ENCODE measurements at regions not wholly inside any gene's neighbourhood (a gene's known extent, or its start where the extent isn't known, plus 50 kb on each side); places are given as distances from the start of the nearest gene placed in this dataset.

- in situ Hi-C loops (cut with HindIII; ENCODE audit: low sequenced_read_pairs): no loop called here
Observed at GRCh38 chr16:47973552-47973951, 182.2 kb downstream of the ABCC12 start.

- in situ Hi-C loops (cut with HindIII; ENCODE audit: low sequenced_read_pairs): no loop called here
Observed at GRCh38 chr16:47972246-47972985, 183.4 kb downstream of the ABCC12 start.

DNA sequence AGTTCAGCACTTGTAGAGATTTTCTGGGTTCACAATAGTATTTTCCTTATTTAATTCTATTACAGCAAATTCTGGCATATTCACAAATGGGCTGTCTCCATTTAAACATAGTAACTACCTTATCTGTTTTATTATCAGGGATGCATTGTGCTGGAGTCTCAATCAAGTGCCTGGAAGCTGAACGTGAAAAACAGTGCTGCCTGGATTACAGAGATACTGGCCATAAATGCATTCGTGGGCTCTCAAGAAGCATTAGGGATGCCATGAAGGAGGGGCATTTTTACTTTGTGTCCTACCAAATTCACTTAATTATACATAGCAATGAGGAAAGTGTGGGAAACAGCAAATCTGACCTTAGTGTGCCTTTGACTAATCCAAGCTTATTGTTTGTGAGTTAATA lies 184.6 kb downstream of the ABCC12 start:
- in situ Hi-C loops (cut with HindIII; ENCODE audit: low sequenced_read_pairs): no loop called here

- in situ Hi-C loops (cut with HindIII; ENCODE audit: low sequenced_read_pairs): no loop called here
Observed at GRCh38 chr16:47970291-47970931, 185.4 kb downstream of the ABCC12 start.

DNA sequence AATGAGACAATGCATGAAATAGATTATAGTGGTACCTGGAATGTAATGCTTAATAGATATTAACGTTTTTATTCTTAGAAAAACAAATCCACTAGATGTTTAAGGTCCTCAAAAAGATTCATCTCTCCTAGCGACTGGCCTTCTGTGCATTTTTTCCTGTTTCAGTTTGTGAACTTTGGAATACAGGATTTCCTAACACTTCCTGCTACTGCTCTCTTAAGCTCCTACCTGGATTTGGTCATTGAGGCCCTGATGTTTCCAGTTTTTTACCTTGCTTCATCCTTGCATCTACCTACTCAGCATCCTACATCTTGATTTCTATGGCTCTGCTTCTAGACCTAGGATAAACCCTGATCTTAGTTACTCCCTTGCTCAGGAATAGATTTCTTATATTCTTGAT lies 188.4 kb downstream of the ABCC12 start:
- in situ Hi-C loops (cut with HindIII; ENCODE audit: low sequenced_read_pairs): no loop called here

- in situ Hi-C loops (cut with HindIII; ENCODE audit: low sequenced_read_pairs): no loop called here
Observed at GRCh38 chr16:47966325-47966724, 189.5 kb downstream of the ABCC12 start.

GRCh38 chr16:47965439-47965838 lies 190.4 kb downstream of the ABCC12 start:
- in situ Hi-C loops (cut with HindIII; ENCODE audit: low sequenced_read_pairs): no loop called here

DNA sequence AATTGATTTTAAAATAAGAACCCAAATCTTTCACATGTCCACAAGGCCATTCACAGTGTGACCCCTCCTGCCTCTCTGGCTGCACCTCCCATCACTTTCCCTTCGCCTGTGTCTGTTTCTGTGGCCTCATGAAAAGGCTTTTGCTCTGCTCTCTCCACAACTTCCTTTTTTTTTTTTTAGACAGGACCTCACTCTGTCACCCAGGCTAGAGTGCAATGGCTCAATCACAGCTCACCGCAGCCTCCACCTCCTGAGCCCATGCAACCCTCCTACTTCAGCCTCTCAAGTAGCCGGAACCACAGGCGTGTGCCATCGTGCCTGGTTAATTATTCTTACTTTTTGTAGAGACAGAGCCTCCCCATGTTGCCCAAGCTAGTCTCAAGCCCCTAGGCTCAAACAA lies 197.1 kb downstream of the ABCC12 start:
- in situ Hi-C loops (cut with HindIII; ENCODE audit: low sequenced_read_pairs): no loop called here

GRCh38 chr16:47956916-47957315 lies 198.9 kb downstream of the ABCC12 start:
- in situ Hi-C loops (cut with HindIII; ENCODE audit: low sequenced_read_pairs): no loop called here

DNA sequence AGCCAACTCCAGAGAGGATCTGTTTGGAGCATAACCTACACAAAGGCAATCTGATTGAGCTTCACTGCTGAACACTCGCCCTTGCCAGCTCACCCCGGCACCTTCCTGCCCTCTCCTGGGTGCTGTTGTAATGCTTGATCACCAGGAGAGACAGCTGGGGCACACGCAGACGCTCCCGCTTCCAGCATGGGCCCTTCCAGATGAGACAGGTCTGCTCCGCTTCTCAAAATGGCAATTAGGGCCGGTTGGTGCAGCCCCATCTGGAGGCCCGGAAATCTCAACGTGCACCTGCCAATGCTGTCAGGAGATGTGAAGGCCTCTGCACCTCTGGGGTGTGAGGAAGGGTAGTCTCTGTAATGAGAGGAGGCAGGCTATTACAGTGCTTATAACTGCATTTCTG lies 206.1 kb downstream of the ABCC12 start:
- in situ Hi-C loops (cut with HindIII; ENCODE audit: low sequenced_read_pairs): no loop called here

DNA sequence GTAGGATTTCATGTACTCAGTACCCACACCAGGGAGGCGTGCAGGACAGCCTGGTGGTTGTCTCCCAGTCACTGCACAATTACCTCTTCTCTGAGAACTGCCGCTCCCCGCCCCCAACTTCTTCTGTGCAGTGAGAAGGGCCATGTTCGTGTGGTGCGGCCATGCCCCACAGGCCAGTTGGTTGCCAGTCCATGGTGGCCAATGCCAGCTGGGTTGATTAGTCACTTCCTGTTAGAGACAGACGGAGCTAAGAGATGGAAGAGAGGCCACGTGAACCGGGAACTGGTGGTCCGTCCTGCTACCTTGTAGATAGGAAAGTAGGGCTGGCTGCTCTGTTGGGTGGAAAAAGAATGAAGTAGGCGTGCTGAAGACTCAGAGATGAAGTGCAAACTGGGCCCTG lies 206.5 kb downstream of the ABCC12 start:
- in situ Hi-C loops (cut with HindIII; ENCODE audit: low sequenced_read_pairs): no loop called here

DNA sequence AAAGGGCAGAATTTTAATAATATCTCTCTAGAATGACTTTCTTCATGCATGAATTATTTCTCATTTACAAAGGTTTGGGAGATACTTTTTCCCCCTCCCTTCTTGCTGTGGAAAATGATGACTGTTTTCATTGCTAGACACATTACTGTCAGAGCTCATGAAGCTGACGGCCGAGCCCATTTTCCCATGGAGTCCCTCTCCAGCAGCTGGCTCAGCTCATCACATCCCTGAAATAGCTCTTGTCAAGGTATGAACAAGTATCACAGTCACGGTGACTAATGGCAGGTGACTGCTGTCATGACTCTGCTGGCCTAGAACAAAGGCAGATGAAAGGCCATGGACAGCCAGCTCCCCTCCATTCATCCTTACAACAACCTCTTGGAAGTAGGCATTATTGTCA lies 208.1 kb downstream of the ABCC12 start:
- in situ Hi-C loops (cut with HindIII; ENCODE audit: low sequenced_read_pairs): no loop called here

GRCh38 chr16:47946092-47946491 lies 209.7 kb downstream of the ABCC12 start:
- in situ Hi-C loops (cut with HindIII; ENCODE audit: low sequenced_read_pairs): no loop called here

- in situ Hi-C loops (cut with HindIII; ENCODE audit: low sequenced_read_pairs): no loop called here
Observed at GRCh38 chr16:47944589-47944988, 211.2 kb downstream of the ABCC12 start.

- in situ Hi-C loops (cut with HindIII; ENCODE audit: low sequenced_read_pairs): no loop called here
Observed at GRCh38 chr16:47943235-47943634, 212.6 kb downstream of the ABCC12 start.

- in situ Hi-C loops (cut with HindIII; ENCODE audit: low sequenced_read_pairs): no loop called here
Observed at GRCh38 chr16:47940466-47940865, 215.3 kb downstream of the ABCC12 start.

DNA sequence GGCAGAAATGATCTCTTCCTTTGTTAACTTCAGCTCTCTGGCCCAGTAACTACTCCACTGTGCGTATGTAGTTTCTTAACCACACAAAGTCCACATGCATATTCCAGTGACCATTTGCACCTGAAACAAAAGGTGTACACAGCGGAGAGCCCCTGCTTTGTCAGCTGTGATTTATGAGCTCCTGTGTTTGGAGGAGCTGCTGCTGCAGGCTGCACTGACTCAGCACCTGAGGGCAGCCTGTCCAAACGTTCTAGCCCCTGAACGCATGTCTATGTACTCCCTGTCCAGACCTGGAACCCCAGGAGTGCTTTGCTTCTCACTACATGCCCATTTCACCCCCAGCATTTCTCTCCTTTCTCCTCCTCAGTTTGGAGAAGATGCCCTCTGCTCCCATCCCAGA lies 216.1 kb downstream of the ABCC12 start:
- in situ Hi-C loops (cut with HindIII; ENCODE audit: low sequenced_read_pairs): no loop called here

DNA sequence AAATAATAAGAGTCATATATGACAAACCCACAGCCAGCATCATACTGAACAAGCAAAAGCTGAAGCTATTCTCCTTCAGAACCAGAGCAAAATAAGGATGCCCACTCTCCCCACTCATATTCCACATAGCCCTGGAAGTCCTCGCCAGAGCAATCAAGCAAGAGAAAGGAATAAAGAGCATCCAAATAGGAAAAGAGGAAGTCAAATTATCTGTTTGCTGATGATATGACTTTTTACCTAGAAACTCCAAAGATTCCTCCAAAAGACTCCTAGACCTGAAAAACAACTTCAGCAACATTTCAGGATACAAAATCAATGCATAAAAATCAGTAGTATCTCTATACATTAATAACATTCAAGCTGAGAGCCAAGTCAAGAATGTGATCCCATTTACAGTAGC lies 217.5 kb downstream of the ABCC12 start:
- in situ Hi-C loops (cut with HindIII; ENCODE audit: low sequenced_read_pairs): no loop called here

GRCh38 chr16:47928008-47928407 lies 227.8 kb downstream of the ABCC12 start:
- in situ Hi-C loops (cut with HindIII; ENCODE audit: low sequenced_read_pairs): no loop called here

GRCh38 chr16:47927330-47927729 lies 228.5 kb downstream of the ABCC12 start:
- in situ Hi-C loops (cut with HindIII; ENCODE audit: low sequenced_read_pairs): no loop called here

DNA sequence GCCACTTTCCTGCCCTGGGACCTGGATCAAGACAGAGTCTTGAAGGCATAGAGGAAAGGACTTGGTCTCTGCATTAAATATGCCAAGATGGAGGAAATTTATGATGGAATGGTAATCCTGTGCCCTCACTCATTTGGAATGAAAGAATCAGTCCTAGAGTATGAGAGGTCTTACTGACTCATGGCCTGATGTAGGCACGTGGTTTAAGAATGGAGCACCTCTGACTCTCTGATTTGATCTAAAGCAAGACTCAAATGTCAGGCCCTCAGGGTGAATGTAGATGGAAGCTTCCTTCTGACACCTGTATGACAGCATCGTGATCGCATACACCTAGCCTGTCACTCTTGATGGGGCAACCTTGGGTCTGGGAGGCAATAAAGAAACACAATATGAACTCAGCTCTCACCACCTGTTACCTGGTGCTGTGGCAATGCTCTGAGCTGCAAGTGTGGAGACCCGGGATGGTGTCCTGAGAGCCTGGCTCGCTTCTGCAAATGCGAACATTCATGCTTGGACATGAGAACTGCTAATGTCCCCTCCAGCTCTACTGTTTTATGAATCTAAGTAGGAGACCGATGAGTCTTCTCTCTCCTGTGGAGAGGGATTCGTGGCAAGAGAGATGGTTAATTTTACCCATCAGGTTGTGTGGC lies 229.9 kb downstream of the ABCC12 start:
- in situ Hi-C loops (cut with HindIII; ENCODE audit: low sequenced_read_pairs): no loop called here

- in situ Hi-C loops (cut with HindIII; ENCODE audit: low sequenced_read_pairs): no loop called here
Observed at GRCh38 chr16:47924950-47925349, 230.8 kb downstream of the ABCC12 start.

Data from DLD1 (cell line).